Endothelial cell of hepatic sinusoid (primary cell): ENCODE measurements at regions not wholly inside any gene's neighbourhood (a gene's known extent, or its start where the extent isn't known, plus 50 kb on each side); places are given as distances from the start of the nearest gene placed in this dataset.

Experiments
- in situ Hi-C: cut with HindIII; loops from 2 replicates; pipeline ENCODE4 v1.10.0; 2017; ENCODE audit warnings: low sequenced_read_pairs

DNA sequence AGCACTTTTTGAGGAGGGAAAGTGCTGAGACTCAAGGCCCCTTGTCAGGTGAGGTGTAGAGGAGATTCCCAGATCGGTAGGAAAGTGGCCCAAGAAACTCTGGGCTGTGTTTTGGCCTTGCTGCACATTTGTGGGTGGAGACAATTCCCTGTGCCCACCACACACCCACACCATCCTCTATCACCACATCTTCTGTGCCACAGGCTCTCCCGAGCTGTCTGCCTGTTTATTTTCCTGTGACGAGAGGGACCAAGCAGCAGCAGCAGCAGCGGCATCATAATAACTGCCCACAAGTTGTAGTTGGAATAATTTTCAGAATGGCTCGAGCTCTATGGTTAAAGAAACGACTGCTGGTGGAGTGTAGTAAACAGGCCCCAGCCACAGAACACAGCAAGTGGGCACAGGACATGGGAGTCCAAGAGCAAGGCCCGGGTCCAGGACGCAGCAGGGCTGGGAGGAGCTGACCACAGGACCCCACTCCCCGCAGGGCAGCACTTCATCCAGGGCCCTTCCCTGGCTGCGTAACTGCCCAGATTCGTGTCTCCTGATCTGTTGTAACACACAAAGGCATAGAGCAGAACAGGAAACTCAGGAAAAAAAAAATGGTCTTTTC lies 55.6 kb upstream of the BCL2L14 start:
- in situ Hi-C loops: no loop called here

DNA sequence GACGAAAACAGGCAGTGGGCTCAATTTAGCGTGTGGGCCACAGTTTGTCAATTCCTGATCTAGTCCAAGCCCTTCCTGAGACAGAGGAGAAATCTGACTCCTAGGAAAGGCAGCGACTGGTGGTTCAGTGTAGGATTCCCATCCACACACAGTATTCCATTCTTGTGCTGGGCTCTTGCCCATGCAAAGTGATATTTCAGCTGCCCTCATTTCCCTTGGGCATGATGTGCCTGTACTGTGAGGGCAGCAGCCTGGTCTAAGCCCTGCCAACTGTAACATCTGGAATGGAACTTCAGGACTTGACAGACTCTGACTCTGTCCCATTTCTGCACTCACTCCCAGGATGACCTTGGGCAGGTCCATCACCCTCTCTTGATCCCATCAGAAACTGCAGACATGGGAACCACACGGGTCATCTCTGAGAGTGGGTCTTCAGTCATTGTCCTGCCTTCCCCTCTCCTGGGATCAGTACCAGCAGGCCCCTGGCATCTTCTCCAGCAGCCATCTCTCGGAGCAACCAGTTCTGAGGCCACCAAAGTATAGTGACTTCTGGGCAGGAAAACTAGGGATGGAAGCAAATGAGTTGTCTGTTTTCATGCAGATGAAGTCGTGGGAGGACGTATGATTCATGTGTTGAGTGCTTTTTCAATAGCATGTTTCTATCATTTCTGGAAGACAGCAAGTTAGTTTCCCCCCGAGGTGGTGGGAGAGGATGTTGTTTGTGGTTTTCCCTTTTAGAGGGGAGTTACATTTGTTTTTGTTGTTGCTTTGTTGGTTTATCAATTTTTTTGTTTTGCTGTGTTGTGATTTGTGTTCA lies 54.2 kb upstream of the BCL2L14 start:
- in situ Hi-C loops: no loop called here

DNA sequence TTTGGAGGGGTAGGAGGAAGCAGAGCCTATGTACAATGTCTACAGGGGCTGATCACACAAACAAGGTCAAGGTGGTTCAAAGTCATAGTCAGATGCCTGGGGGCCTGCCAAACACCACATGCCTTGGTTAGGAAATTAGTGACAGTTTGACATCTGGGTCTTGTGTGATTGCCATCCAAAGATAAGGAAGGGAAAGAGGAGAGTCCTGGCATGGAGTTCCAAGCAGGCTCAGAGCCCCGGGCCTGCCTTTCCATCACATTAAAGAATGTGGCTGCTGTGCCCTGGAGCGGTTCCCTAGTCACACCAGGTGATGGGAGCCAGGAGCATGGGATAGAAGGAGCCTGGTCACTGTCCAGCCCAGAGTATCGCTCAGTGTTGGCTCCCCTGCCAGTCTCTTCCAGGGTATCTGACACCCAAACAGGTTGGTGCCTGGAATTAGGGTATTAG lies 53.6 kb upstream of the BCL2L14 start:
- in situ Hi-C loops: no loop called here

DNA sequence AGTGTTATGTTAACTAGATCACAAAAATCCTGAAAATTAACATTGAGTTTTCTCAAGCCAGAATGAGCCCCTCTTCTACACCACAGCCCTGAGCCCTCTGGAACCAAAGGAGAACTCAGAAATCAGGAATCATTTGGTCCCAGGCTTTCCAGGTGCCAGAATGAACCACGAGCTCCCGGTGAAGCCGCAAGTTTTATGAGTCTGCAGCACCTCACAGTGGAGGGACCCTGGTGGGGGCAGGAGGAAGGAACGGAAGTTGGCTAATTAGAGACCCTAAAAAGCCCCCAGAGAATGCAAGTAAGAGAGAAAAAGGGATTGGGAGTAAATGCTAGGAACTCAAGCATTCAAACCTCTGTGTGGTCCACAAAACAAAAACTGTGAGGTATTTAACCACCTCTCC lies 52.9 kb upstream of the BCL2L14 start:
- in situ Hi-C loops: no loop called here

DNA sequence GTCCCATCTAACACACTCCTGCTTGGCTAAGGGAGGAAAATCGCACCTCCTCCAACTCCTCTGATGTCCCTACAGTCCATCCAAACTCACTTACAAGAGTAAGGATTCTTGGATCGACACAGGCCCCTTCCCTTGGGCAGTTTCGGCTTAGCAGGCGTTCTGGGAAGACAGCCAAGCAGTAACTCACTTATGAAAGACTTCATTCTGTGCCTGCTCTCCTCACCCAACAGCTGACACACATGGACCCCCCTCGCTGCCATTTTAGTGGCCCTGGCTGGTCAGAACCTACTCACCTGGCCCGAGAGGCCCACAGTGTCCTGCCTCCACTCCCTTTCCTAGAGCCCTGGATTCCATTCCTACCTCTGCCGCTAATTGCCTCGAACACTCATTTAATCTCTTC lies 52.3 kb upstream of the BCL2L14 start:
- in situ Hi-C loops: no loop called here

DNA sequence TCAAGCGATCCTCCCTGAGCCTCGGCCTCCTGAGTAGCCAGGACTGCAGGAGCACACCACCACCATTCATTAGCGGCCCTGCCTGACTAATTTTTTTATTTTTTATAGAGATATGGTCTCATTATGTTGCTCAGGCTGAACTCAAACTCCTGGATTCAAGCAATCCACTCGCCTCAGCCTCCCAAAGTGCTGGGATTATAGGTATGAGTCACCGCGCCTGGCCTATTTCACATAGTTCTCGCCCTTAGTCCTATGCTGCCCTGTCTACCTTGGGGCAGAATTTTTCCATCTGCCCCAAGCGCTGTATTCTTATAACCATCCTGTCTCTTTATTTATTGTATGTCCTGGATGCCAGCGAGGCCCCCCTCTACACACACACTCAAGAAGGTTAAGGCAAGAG lies 50.9 kb upstream of the BCL2L14 start:
- in situ Hi-C loops: no loop called here

DNA sequence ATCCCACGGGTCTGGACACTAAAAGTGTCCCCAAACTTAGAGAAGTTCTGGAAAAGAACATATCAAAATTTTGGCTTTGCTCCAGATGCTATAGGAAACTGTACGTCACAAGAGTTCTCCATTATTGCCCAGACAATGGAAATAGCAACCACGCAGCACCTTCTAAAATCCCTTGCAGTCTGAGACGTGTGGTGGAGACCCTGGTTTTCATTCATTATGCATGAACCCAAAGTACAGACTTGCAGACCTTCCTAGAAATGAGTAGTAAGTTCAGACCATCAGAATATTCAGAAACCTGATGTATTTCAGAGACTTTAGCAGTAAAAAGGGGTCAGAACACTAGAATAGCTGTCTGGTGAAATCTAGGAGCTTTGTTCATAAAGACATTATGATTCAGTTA lies 50.0 kb upstream of the BCL2L14 start:
- in situ Hi-C loops: no loop called here
